Upper lobe of left lung (tissue), 4 donors: ENCODE measurements at regions not wholly inside any gene's neighbourhood (a gene's known extent, or its start where the extent isn't known, plus 50 kb on each side); places are given as distances from the start of the nearest gene placed in this dataset.

Source experiments
- POLR2A ChIP-seq, 4 donors: fragments of 450-650 bp; IDR thresholded peaks; one replicate each; pipeline ENCODE4 v1.5.1; 2016 to 2017; ENCODE audit warnings: antibody characterized with exemption in 4 of 4, mild to moderate bottlenecking in 2 of 4
- POLR2AphosphoS5 ChIP-seq, 2 donors: sonication (generic); formaldehyde crosslinking; IDR thresholded peaks; one replicate each; pipeline ENCODE4 v1.5.1; 2017; ENCODE audit warnings: antibody characterized with exemption in 2 of 2
- TF ChIP-seq, protein P1 (sequence below), 6 experiments: fragments of 450-650 bp in 4 of 6; fragments of 200-600 bp in 2 of 6; sonication (generic) in 2 of 6; IDR thresholded peaks; one replicate each; pipeline ENCODE4 v1.5.1; 2016 to 2019; ENCODE audit warnings: antibody characterized with exemption in 6 of 6

DNA sequence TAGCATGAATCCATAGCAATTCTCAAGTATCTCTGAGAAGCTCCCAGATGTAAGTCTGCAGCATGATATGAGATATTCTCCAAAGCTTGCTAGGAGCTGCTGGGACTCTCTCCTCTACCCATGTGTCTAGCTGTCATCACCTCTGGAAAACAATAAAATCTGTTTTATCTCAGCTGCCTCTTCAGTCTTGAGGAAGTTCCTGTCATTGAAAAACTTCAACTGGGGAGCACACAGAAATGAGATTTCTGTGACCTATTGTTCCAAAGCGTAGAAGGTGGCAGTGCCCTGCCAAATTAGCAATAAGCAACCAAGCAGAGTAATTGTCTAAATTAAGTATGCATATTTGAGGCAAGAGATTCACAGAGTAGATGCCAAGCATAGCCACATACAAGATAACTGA is 1380.6 kb upstream of the RAG2 start:
- TF ChIP-seq, protein P1, sequence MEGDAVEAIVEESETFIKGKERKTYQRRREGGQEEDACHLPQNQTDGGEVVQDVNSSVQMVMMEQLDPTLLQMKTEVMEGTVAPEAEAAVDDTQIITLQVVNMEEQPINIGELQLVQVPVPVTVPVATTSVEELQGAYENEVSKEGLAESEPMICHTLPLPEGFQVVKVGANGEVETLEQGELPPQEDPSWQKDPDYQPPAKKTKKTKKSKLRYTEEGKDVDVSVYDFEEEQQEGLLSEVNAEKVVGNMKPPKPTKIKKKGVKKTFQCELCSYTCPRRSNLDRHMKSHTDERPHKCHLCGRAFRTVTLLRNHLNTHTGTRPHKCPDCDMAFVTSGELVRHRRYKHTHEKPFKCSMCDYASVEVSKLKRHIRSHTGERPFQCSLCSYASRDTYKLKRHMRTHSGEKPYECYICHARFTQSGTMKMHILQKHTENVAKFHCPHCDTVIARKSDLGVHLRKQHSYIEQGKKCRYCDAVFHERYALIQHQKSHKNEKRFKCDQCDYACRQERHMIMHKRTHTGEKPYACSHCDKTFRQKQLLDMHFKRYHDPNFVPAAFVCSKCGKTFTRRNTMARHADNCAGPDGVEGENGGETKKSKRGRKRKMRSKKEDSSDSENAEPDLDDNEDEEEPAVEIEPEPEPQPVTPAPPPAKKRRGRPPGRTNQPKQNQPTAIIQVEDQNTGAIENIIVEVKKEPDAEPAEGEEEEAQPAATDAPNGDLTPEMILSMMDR (IDR thresholded peaks at IDR 0.05), result no peak
- TF ChIP-seq POLR2A (IDR thresholded peaks at IDR 0.05) (no peak), POLR2AphosphoS5 (IDR thresholded peaks at IDR 0.05) (no peak)
